NCI-H2196 (cell line): ENCODE measurements at regions not wholly inside any gene's neighbourhood (a gene's known extent, or its start where the extent isn't known, plus 50 kb on each side); places are given as distances from the start of the nearest gene placed in this dataset.
"Not testable (repeated sequence)": the region's sequence is repeated elsewhere in the genome, so short reads cannot be mapped to it uniquely, and the experiment has no call there.

ENCODE experiments used
- DNase-seq: peaks from one replicate; lab custom pipeline; 2025; ENCODE audit not compliant: unreplicated experiment; lab: John Stamatoyannopoulos, UW

GRCh38 chr1:10910681-10911489, 101.6 kb upstream of the TARDBP start:
- no peak for DNase-seq

GRCh38 chr1:10911490-10912166, 100.8 kb upstream of the TARDBP start:
- DNase-seq = no peak

- DNase-seq = no peak
Measured at GRCh38 chr1:10912441-10912840, 100.0 kb upstream of the TARDBP start.

- DNase-seq = no peak
Measured at GRCh38 chr1:10914056-10914455, 98.4 kb upstream of the TARDBP start.

- DNase-seq = no peak
Measured at GRCh38 chr1:10915594-10915993, 96.9 kb upstream of the TARDBP start.

GRCh38 chr1:10916311-10916710, 96.1 kb upstream of the TARDBP start:
- no peak for DNase-seq

- DNase-seq = no peak
Measured at GRCh38 chr1:10916991-10917390, 95.5 kb upstream of the TARDBP start.

GRCh38 chr1:10917513-10918454, 94.7 kb upstream of the TARDBP start:
- DNase-seq = no peak

- no peak for DNase-seq
Measured at GRCh38 chr1:10918531-10918930, 93.9 kb upstream of the TARDBP start.

GRCh38 chr1:10920063-10920626, 92.3 kb upstream of the TARDBP start:
- no peak for DNase-seq

- not testable (repeated sequence) for DNase-seq
Measured at GRCh38 chr1:10922315-10923060, 90.0 kb upstream of the TARDBP start.

- DNase-seq = no peak
Measured at GRCh38 chr1:10924030-10924429, 88.4 kb upstream of the TARDBP start.

GRCh38 chr1:10928654-10929053, 83.8 kb upstream of the TARDBP start:
- no peak for DNase-seq

GRCh38 chr1:10932088-10932487, 80.4 kb upstream of the TARDBP start:
- no peak for DNase-seq

- no peak for DNase-seq
Measured at GRCh38 chr1:10934150-10934818, 78.2 kb upstream of the TARDBP start.

- DNase-seq = no peak
Measured at GRCh38 chr1:10935246-10935645, 77.2 kb upstream of the TARDBP start.

- no peak for DNase-seq
Measured at GRCh38 chr1:10935724-10936123, 76.7 kb upstream of the TARDBP start.

GRCh38 chr1:10936998-10937901, 75.2 kb upstream of the TARDBP start:
- DNase-seq = no peak
